Endothelial cell of hepatic sinusoid (primary cell): ENCODE measurements at regions not wholly inside any gene's neighbourhood (a gene's known extent, or its start where the extent isn't known, plus 50 kb on each side); places are given as distances from the start of the nearest gene placed in this dataset.

Experiments used
- in situ Hi-C: cut with HindIII; loops from 2 replicates; pipeline ENCODE4 v1.10.0; 2017; ENCODE audit warnings: low sequenced_read_pairs

DNA sequence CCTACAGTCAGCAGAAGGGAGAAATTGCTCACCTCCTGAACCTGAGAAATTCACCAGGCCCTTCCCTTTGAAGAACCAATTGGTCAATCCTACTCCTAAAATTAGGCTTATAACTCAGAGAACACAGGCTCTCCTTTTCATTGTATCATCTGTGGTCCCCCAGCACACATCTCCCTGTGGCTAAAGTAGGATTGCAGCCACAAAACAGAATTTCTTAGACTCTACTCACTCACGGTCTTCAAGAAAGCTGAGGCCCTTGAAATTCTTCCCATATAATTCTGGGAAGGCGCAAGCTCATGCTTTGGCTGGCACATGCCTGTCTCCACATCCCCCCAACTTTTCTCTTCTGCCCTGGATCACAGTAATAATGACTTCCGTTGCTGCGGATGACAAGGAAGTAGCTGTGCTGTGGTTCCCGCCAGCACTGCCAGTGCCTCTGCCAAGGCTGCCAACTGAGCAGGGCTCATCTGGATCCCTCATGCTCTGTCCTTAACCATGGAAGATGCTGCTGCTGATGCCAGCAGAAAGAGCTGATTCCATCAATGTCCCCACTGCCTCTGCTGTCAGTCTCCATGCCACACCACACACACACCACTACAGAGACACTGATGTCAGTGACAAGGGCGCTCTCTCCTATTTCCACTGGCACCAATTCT is 200.6 kb upstream of the POU2AF2 start:
- in situ Hi-C loops = no loop called here

DNA sequence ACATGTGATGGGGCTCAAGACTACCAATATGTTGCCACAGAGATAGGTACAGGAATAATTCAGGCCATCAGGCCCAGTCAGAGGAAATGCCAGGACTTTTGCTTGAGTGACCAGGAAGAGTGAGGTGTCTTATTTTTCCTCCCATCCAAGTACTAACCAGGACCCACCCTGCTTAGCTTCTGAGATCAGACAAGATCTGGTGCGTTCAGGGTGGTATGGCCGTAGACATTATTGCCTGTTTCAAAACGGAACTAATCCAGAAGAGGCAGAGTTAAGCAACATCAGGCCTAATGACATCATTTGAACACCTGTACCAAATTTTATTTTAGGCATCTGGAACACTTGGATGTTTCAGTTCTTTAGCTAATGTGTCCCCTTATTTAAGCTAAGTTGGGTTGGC is 205.5 kb upstream of the POU2AF2 start:
- in situ Hi-C loops = no loop called here

DNA sequence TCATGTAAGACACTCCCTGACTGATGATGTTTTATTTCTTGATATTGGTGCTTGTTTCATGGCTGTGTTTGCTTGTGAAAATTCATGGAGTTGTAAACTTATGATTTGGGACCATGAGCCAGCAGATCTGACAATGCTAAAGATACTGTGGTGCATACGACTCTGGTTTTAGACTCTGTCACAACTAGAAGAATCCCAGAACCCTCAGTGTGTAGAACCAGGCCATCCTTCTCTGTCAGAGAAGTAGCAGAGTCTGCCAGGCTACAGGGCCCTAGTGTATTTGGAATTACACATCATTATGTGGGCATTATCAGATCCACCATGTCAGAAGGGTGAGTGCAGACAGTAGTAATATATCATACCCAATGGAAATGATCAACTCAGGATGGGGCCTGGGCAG is 209.8 kb upstream of the POU2AF2 start:
- in situ Hi-C loops = no loop called here

DNA sequence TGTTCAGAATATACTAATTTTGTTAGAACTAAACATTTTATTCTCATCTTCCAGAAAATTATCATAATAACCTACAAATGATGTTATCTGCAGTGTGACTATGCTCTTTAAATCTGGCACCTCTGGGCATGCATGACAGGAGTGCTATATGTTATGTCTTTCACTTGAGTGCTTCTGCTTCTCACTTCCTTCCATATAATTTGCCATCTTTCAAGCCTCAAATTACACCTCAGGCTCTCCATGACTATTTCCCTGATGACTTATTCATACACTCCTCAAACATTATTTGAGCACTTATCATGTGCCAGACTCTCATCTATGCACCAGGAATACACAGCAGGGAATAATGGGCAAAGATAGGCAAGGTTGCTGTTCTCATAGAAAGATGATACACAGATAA is 219.3 kb upstream of the POU2AF2 start:
- in situ Hi-C loops = no loop called here

DNA sequence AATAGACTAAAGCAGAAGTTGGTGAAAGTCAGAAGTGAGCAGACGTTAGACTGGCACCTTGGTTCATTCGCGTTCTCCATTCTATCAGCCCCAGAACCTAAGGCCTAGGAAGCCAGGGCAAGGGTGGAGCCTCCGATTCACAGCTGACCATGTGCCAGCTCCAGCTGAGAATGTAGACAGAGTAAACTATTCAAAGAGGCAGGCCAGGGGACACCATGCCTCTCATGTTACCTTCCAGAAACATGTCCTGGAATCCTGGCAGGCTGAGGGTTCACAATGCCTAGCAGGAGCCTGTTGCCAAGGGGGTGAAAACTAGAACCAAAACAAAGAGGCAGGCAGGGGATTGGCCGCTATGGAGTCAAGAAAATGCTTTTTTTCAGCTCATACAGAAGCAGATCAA is 224.4 kb upstream of the POU2AF2 start:
- in situ Hi-C loops = no loop called here

DNA sequence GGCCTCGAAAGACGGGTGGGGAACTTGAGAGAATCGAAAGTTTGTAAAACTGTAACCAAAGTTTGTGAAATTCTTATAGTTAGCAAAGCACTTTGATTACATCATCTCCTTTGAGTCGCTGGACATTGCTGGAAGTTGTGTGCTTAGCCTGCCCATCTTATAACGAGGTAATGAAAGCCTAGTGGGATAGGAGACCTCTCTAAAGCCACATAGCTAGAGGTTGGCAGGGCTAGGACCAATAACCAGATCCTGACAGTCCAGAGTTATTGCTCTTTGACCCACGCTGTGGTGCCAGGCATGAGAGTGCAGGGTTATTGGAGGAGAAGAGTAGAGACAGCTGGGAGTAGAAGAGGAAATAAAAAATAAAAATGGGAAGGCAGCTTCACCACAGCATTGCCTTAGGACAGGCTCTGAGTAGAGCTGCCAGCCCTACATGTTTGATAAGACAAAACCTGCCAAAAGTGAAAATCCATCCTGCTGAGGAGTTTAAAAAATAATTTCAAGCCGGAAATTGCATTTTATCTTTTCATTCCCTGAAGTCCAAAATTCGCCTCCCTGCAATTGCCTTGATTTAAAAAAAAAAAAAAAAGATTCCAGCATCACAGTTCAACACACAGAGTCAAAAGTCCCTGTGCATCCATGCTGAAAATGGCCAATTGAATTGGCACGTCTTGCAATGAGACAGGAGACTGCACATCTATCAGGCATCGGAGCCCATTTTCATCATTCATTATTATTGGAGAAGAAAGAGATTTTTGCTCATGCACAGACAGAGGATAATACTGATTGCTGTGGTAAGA is 225.5 kb upstream of the POU2AF2 start:
- in situ Hi-C loops = no loop called here

DNA sequence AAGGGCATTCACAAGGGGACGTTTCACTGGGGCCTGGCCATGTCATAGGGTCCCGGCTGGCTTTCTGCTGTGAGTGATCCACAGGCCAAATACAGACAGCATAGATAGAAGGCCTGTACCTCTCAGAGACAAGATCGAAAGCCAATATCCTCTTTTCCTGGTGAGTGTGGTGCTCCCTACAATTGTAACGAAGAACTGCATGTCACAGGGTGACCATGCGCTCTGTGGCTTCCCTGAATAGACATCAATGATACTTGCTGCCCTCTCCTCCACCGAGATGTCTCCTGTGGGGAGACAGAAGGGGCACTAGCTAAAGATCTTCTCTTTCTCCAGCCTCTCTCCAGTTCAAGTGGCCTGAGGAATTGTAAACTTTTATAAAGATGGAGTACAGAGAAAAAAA is 226.1 kb upstream of the POU2AF2 start:
- in situ Hi-C loops = no loop called here

DNA sequence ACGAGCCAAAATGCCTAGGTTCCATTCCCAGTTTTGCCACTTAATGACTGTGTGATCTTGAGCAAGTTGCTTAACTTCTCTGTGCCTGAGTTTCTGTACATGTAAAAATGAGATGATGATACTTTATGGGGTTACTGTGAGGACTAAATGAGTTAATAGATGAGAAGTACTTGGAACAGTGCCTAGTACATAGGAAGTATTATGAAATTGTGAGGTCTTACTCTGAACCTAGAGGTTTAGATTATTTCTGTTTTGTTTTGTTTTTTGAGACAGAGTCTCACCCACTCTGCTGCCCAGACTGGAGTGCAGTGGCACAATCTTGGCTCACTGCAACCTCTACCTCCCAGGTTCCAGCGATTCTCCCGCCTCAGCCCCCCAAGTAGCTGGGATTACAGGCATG is 227.0 kb upstream of the POU2AF2 start:
- in situ Hi-C loops = no loop called here

DNA sequence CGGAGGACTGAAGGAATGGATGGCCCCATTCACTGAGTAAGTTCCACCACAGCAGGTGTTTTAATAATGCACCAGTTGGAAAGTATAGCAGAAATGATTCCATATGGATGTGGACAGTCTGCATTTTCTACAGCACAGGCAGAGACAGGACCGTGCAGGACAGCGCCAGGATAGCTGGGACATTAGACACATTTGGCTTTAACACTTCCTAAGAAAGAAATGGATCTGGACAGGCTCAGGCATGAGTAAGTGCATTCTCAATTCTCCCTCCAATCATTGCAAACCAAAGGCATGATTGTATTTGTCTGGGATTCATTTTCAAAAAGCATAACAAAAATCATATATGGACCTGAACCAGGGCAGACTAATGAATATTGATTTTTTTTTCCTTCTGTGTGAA is 233.0 kb upstream of the POU2AF2 start:
- in situ Hi-C loops = no loop called here

DNA sequence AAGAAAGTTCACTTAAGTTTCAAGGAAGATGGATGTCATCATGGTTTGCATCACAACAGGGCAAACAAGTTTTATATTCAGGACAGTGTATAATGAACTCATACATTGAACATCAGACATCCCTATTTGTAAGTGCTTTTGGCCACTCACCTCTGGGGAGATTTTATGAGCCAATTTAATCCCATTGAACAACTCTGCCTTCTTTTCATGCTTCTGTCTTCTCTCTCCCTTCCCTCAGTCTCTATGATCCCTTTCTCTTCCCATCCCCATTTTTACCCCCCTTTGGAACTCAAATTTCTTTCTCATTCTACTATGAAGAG is 234.3 kb upstream of the POU2AF2 start:
- in situ Hi-C loops = no loop called here

DNA sequence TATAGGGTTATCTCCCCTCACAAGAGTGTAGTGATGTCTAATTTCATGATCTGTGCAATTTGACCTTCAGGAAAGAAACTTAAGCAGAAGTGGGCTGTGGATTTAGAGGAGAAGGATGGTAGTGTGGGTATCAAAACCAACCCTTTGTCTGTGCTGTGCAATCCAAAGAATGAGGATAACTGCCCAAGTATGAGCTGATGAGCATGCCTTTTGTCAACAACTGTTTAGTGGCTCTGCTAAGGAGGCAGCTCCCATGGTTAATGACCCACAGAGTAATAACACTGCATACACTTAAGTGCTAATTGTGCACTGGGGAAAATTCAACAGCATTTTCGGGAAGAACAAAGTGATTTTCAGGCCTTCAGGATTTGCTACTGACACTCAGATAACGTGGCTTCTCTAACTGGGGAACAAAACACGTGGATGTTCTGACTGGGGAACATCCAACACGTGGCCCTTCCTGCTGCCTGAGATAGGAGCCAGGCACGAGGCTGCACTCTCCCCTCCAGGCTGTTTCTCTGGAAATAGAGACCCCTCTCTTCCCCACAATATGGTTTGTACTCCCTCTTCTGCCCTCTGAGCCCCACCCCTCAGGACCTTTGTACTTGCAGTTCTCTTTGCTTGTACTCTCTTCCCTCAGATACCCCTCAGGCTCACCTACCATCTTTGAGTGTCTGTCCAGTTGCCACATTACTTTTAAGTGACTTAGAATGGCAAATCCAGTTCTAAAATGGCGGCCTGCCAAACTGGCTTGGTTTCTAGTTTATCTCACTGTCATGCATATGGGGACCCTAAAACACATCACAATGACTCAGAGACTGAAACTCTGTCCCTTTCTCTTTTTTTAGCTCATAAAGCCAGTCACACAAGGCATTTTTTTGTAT is 234.9 kb upstream of the POU2AF2 start:
- in situ Hi-C loops = no loop called here

DNA sequence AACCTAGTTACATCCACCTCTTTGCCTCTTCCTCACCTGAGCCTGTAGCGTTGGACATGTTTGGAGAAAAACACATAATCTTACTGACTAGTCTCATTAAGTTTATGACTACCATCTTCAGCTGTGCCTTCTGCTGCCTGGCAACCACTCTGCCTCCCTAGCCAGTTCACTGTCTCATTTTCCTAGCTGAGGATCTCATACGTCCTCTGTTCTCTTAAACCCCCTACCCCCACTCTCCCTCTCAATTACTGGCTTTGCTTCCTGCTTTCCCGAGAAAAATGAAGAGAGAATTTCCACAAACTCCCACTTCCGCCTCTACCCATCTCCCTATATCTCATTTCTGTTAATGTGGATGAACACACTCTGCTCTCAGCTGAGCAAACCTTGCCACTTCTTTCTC is 239.3 kb upstream of the POU2AF2 start:
- in situ Hi-C loops = no loop called here

DNA sequence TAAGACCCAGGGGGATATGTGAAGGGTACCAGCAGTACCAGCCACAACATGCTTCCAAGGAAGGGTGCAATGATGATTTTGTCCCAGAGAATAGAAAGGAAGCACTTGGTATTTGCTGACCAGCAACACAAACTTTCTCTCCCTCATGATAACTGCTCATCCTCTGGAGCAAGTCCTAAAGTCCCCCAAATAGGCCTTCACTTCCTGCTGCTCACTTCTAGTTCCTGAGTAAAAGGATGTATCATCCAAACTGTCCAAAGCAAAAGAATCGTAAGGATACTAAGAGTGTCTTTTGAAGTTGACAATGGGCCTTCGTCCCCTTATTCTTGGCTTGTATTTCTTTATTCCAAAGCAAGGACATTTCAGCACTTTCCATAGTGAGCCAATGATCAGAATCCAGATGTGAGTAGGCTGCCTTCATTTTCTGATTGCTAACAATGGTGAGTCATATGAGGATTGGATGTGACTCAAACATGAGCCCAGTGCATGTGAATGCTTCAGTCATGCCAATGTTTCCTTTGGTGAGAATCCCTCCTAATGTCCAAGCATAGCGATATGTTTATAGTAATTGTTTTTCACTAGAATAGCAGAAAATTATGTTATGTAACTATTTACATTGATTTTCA is 243.4 kb upstream of the POU2AF2 start:
- in situ Hi-C loops = loop anchor here (5.0 kb wide), 1 partner anchor 95 kb away; no protein-coding TSS in a partner anchor

DNA sequence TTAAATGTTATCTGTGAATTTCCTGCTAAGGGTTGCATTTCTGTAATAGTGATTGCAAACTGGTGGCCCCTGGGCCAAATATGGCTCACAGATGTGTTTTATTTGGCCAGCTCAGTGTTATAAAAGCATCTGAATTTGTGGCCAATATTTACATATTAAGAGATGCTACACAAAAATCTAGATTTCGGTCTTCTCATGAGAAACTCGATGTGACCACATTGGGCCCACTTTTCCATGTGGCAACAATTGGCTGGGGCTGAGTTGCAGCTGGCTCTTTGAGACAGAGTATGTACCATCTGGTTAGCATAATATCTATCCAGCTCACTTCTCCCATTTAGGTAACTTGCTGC is 244.5 kb upstream of the POU2AF2 start:
- in situ Hi-C loops = loop anchor here (5.0 kb wide), 1 partner anchor 94 kb away; no protein-coding TSS in a partner anchor

DNA sequence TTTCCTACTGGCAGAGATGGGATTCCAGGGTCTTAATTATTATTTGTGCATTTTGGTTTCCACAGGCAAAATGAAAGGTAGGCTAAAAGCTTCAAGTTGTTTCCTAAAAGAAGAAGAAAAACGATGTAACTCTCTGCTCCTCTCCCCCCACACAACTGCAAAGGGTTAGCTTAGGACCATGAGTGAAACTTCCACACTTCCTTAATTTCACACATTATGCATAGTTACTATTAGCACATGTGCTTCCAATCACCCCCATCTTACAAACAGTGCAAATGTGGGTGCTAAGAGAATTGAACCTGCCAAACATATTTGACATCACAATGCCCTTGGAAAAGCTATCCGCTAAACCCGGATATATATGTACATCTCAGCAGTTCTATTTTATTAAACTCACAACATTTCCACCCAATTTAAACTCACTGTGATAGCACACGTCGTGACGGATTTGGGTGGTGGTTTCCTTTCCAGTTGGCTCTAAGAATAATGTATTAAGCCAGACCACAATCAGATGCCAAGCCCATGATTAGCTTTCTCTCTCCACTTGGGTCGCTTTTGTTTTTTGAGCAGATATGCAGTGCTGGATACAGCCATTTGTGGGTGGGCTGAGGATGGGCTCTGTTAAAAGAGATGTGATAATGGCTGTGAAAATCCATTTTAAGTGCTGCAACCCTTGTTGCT is 245.0 kb upstream of the POU2AF2 start:
- in situ Hi-C loops = loop anchor here (5.0 kb wide), 1 partner anchor 93 kb away; no protein-coding TSS in a partner anchor

DNA sequence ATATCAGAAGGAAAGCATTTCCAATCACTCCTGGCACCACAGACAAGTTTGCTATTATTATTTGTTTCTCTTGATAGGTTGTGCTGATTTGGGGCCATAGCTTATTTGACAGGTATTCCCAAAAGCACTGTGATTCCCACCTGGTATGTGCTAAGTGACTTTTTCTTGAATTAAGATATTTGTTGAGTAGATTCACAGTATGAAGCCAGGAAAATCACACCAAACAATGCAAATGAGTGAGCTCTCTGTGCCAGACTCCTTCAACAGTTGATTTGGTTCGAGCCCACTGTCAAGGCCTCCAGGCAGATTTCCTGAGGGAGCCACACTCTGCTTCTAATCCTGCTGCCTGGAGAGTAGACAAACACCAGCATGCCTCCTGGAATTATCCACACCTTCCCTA is 253.0 kb upstream of the POU2AF2 start:
- in situ Hi-C loops = no loop called here

DNA sequence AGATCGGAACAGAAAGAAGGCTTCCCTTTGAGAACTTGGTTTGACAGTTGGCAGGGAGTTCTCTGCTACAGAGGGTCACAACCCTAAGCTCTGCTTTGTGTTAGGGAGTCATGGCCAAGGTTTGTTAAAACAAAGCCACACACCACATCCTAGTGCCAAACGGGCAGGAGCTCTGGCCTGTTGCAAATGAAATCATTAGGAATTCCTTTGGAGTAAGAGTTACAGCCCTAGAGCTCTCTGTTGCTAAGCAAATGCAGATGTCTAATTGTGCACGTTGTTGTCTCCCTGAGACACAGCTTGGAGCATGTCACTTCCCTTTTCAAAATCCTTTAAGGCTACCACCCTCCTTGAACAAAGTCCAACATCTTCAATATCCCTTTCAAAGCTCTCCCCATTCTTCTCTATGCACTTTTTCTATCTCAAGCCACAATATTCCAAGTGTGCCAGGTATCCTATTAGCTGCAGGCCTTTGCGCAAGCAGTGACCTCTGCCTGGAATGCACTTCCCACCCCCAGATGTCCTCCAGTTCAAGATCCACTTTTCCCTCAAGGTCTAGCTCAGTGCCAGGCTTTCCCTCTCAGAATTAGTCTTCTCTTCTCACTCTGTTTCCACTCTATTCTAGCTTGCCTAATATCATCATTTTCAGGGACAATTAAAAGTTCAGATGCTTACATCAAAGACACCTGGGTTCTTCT is 253.7 kb upstream of the POU2AF2 start:
- in situ Hi-C loops = no loop called here

DNA sequence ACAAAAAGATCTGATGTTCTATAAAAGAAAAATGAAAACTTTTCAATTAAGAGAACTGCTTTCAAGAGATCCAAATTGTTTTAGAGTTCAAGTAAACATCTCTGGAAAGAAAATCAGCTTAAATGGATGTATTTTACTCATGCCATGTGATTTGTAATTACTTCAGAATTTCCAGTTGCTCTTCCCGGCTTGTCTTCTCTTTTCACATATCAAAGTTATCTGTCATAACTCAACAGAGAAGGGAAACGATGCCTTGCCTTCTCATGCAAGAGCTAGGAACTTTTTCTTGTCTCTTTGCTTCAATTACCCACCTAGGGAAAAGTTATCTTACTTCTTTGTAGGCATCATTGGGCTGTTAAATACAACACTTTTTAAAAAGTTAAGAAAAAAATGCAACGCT is 255.2 kb upstream of the POU2AF2 start:
- in situ Hi-C loops = no loop called here

DNA sequence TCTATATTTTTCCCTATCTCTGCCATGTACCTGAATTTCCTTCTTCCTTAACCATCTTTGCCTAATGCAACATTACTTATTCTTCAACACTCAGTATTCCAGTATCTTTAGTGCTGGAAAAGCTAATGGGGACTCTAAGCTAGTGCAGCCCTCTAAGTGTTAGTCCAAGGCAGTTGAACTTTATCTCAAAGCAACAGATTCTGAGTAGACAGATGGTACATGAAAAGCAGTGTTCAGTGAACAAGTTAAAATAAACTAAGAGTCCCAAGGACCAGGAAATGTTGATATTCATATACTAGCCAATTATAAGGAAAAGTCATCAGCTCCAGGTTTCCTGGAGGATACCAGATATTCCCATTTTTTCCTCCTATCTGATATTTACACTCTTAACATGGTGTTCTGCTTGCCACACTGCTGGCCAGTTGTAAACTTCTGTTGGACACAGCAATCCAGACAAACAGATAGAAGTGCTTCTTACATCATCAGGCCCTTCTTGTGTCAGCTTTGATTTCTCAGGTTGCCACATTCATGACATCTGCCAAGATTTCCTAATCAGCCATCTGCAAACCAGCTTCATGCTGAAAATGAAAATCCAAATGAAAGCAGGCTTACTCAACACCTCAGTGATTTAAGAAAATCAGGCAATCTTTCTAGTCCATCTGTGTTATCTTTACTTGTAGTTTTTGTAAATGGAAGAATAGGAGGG is 255.9 kb upstream of the POU2AF2 start:
- in situ Hi-C loops = no loop called here

DNA sequence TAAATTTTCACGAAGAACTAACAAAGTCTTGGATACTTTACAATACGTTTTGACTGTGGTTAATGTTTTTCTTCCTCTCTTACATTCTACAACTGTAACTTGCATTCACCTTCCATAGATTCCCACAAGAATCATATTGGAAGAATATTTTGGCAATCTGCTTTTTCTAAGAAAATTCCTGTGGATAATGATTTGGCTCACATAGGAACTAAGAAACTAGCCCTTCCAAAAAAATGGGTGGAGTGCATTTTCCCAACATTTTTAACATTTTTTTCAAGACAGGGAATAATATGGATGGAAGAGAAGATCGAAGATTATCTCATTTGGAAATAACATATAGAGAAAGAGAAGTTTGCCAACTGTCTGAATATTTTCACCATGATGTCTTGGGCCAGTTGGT is 256.9 kb upstream of the POU2AF2 start:
- in situ Hi-C loops = no loop called here
